ENCODE measurements at regions not wholly inside any gene's neighbourhood (a gene's known extent, or its start where the extent isn't known, plus 50 kb on each side); places are given as distances from the start of the nearest gene placed in this dataset.
A peak's percentile ranks its signal among the peaks of the same experiment; 100 is the strongest.

DNA sequence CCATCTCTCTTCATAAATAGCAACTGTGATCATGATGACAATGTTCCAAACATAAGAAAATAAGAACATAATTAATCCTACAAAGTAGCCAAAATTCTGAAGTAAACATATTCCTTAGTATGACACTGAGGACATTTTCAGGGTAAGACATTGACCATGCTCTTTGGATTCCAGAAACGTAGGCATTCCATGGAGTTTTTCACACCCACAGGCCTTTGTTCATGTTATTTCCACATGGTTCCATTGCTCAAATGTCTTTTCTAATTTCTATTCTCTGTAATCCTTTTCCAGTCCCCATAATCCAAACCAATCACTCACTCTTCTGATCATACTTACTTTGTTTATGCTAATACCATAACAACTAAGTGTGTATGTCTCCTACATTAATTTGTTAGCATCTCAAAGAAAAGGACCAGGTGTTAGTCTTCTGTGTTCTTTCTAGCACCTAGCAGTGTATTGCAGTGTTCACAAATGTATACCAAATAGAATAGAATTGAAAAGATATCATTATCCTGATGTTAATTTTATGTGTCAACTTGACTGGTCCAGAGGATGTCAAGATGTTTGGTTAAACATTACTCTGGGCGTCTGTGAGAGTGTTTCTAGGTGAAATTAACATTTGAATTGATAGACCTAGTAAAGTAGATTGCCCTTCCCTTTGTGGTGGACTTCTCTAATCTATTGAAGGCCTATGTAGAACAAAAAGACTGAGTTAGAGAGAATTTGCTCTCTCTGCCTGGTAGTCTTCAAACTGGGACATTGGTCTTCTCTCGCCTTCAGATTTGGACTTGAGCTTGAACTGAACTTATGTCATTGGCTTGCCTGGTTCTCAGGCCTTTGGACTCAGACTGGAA is 516.6 kb downstream of the PTPRC start:
- no peak for ATAC-seq
- Mint-ChIP-seq H3K36me3 (no peaks in the 10 kb centered on the region), H3K9me3 (no peaks in the 10 kb centered on the region), H3K27ac (no peak overlapping the region)
- no peak for DNase-seq (ENCODE audit: low spot score in 2 of 2)

DNA sequence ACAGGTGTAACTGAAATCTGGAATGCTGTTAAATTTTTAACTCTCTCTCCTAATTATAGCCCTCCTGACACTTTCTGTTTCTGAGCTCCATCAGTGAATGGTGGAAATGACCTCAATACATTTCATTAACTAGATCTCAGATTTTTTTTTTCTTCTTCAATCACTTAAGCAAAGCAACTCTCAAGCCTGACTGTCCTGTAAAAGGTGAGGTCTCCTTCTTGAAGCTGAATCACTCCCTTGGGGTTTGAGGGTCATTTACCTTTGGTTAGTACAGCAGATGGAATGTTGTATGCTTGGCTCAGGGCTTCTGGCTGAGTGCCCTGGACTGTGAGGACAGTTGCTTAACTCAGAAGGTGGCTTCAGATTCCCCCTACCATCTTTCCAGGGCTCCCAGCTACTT is 518.7 kb downstream of the PTPRC start:
- Mint-ChIP-seq H3K36me3 (no peaks in the 10 kb centered on the region), H3K27ac (no peak overlapping the region), H3K9me3 (no peaks in the 10 kb centered on the region)
- DNase-seq (ENCODE audit: low spot score in 2 of 2) = no peak
- no peak for ATAC-seq

DNA sequence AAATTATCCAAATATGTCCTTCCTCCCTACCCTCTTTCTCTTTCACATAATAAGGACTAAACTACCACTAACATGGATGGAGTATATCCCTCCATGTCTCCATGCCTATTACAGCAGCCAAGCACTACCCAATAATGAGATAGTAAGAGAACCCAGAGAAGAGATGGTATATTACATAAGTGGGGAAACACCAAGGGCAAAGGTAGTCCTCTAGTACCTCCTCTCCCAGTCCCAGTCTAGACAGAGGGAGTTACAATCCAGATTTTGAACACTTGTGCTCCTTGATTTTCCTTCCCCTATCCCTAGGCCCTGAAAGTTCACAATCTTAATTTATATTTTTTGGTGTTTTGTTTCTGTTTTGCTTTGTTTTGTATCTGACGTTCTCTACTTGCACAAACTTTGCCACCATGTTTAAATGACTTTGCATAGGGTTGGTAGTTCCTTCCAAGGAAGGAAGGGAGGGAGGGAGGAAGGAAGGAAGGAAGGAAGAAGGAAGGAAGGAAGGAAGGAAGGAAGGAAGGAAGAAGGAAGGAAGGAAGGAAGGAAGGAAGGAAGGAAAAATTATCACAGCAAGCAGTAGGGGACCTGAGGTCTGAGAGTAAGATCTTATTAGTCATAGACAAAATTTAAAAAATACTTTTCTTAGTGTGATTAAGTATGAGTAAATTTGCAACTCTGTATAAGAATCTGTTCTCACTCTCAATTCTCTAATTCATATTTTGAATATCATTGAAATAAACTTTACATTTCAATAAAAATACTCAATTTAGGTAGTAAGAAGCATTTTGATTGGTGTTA is 521.9 kb downstream of the PTPRC start:
- no peak overlapping the region for H3K27ac Mint-ChIP-seq
- ATAC-seq (peak; percentile 50 to 75), DNase-seq (ENCODE audit: low spot score in 2 of 2) (no peak)
- no peaks in the 10 kb centered on the region for H3K36me3 Mint-ChIP-seq
- no peaks in the 10 kb centered on the region for H3K9me3 Mint-ChIP-seq

DNA sequence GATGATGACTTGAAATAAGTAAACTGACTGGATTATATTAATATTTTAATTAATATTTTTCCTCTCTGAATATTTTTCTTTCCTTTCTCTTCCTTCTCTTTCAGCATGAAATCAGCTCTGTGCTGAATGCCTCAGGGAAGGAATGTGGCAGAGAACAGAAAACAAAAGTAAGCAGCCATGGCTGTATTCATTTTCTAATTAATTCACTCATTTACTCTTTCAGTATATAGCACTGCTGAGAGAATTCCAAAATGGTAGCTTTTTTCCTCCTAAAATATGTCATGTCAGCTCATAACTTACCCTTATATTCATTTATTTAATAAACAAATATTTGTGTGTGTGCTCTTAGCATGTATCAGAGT is 522.5 kb downstream of the PTPRC start:
- Mint-ChIP-seq H3K27ac (no peak overlapping the region), H3K36me3 (no peaks in the 10 kb centered on the region), H3K9me3 (no peaks in the 10 kb centered on the region)
- DNase-seq (ENCODE audit: low spot score in 2 of 2) (no peak), ATAC-seq (no peak)

DNA sequence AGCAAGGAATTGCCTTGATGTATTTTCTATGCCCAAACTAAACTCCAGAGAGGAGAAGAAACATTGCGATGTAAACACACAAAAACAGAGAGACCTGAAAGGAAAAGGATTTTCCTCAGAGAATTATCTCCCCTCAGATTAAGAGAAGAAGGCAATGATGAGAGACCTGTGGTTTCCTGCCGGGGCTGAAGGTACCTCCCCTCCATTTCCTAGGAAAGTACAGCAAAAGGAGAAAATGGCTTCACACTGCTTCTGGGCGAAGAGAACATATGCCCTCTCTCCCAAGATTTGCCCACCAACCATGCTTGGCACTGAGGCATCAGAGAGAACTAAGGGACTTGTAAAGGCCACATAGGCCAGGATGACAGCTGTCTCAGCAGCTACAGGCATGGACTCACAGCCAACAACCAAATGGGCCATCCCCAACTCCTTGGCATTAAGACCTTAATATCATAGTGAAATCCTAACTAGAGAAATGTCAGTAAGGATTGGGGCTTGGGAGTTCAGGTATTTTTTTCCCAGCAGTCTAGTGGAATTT is 523.0 kb downstream of the PTPRC start:
- no peak for DNase-seq (ENCODE audit: low spot score in 2 of 2)
- Mint-ChIP-seq H3K36me3 (no peaks in the 10 kb centered on the region), H3K9me3 (no peaks in the 10 kb centered on the region), H3K27ac (no peak overlapping the region)
- peak in 1 of 2 donors; percentile 70 for ATAC-seq

DNA sequence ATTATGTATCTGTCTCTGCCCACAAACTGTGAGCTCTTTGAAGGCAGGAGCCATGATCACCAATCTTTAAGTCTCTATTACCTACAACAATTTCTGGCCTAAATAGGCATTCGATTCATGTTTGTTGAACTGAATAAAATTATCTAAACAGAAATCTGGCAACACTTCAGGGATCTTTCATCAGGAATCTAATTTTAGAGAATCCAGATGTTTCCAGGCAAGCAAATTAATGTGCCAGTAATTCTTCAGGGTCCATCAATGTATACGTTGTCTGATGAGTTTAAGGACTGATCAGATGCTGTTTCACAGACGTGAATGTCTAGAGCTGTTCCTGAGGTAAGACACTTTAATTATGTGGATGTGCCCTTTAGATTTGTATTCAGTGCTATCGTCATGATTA is 524.4 kb downstream of the PTPRC start:
- no peaks in the 10 kb centered on the region for H3K36me3 Mint-ChIP-seq
- H3K27ac Mint-ChIP-seq = no peak overlapping the region
- ATAC-seq = no peak
- H3K9me3 Mint-ChIP-seq = no peaks in the 10 kb centered on the region
- no peak for DNase-seq (ENCODE audit: low spot score in 2 of 2)

DNA sequence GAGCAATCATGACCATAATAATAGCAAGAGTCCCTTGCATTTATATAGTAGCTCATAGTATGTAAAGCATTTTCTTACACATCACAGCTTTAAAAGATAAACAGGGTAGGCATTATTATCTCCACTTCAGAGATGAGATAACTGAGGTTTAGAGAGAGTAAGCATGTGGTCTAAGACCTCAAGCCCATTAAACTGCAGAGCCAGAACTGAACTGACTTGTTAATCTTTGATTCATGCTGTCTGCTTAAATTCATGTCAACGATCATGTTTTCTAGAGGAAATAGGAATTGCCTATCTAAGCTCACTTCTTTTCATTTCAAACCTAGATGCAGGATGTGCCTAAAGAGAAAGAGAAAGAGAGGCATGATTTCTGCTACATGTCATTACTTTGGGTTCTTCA is 524.8 kb downstream of the PTPRC start:
- no peaks in the 10 kb centered on the region for H3K36me3 Mint-ChIP-seq
- no peak for ATAC-seq

DNA sequence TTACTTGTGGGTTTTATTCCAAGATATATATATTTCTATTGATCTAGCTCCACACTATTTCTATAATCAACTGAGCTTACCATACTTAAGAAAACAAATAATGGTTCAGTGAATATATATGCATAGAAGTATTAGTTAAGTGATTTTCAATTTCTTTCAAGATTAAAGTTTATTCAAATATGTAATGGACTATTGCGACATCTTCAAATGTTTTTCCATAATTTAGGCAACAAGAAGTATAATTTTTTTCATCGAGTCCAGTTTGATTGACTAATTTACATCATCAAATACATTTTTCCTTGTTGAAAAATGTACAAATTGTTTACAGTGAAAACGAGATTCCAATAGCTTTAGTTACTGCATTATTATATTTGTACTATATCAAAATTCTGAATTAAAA is 528.6 kb downstream of the PTPRC start:
- H3K9me3 Mint-ChIP-seq = no peaks in the 10 kb centered on the region
- ATAC-seq (no peak), DNase-seq (ENCODE audit: low spot score in 2 of 2) (no peak)
- no peaks in the 10 kb centered on the region for H3K36me3 Mint-ChIP-seq
- no peak overlapping the region for H3K27ac Mint-ChIP-seq

More for the DNA sequence above, 524.8 kb downstream of the PTPRC start:
- Mint-ChIP-seq H3K27ac (no peak overlapping the region), H3K9me3 (no peaks in the 10 kb centered on the region)
- no peak for DNase-seq (ENCODE audit: low spot score in 2 of 2)

DNA sequence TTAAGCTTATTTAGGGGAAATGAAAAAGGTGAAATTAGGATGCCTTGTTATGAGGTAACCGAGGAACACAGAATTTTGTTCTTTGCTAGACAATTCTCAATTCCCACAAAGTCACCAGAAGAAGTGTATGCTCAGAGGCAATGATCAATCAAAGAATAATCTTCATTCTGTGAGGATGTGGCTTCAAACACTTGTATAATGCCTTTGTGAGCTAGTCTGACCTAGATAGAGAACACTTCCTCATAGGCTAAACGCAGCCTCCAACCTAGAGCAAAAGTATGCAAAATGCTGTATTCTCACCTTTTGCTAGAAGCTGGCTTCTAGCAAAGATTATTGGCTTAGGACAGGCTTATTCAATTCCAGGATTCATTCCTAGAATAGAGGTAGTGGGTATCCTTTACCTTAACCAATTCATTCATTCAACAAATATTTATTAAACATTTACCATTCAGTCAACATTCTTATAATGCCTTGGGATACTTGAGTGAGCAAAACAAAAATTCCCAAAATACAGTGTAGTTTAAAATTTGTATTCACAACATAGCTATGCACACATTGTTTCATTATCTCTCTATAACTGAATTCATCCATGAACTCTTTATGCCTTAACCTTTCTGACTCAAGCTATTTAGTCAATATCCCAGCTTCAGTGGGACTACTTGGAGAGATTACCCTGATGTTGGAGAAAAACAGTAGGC is 530.2 kb downstream of the PTPRC start:
- no peak overlapping the region for H3K27ac Mint-ChIP-seq
- ATAC-seq = no peak
- DNase-seq (ENCODE audit: low spot score in 2 of 2) = no peak
- H3K9me3 Mint-ChIP-seq = no peaks in the 10 kb centered on the region
- H3K36me3 Mint-ChIP-seq = no peaks in the 10 kb centered on the region

DNA sequence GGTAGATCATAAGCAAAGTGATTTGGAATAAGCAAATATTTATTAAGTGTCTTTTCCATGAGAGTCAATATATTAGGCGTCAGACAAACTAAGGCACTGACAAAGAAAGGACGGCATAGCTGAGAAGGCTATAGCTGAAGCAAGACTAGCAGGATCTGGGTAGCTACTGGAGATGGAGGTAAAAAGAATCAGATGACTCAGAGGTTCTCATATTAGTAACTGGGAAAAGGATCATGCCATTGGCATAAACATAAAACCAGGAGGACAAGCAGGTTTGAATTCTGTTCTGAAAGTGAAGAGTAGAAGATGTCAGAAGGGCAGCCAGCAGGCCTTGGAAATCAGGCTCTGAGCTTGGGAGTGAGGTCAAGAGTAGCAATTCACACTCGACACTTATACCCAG is 531.9 kb downstream of the PTPRC start:
- no peak overlapping the region for H3K27ac Mint-ChIP-seq
- no peaks in the 10 kb centered on the region for H3K36me3 Mint-ChIP-seq
- ATAC-seq = no peak
- no peak for DNase-seq (ENCODE audit: low spot score in 2 of 2)
- no peaks in the 10 kb centered on the region for H3K9me3 Mint-ChIP-seq

DNA sequence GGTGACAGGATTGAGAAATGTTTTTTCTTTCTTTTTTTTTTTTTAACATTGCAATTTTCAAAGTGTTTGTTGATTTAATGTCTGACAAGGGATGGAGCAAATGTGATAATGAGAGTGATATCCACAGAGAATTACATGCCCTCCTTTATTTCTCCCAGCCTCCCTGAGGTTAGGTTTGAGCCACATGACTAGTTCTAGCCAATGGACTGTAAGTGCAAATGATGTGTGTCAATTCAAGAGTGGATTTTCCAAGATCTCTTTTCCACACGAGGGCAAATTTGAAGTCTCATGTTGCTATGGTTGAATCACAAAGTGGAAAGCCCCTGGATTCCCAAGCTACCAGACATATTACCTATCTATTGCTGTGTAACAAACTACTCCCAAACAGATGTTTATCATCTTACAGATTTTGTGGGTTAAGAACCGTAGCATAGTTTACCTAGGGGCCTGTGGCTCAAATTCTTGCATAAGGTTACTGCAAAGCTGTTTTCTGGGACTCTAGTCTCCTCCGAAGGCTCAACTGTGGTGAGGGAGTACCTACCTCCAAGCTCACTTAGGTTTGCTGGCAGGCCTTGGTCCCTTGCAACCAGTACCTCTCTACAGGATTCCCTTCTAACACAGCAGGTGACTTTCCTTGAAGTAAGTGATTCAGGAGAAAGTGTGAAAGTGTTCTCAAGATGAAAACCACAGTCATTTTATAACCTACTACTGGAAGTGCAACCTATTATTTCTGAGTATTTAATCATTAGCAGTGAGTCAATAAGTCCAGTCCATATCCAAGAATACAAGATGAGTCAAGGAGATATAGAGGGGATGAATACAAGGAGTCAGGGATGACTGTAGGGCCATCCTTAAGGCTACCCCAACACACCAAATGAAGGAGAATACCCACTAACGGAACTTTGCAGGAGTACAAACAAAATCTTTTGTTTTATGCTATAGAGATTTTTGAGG is 533.6 kb downstream of the PTPRC start:
- peak in 1 of 2 donors; percentile 14 for DNase-seq (ENCODE audit: low spot score in 2 of 2)
- H3K9me3 Mint-ChIP-seq = no peaks in the 10 kb centered on the region
- ATAC-seq = peak; percentile 67
- peak overlapping the region; percentile 81 to 90 for H3K27ac Mint-ChIP-seq
- H3K36me3 Mint-ChIP-seq = no peaks in the 10 kb centered on the region

DNA sequence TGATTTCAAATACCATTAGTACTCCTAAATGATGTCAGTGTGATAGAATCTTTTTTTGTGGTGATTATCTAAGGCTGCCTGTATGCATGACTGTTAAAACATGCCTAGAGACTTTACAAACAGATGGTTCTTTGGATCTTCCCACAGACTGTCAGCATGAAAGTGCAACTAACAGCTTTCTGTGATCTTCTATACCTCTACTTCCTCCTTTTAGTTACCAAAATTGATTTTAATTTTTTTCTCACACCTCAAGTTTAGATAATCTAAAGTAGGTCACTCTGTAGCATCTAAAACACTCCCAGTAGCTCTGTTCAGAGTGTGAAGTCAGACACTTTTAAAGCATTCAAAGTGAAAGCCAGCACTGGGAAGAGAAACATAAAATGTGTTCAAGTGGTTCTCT is 534.5 kb downstream of the PTPRC start:
- ATAC-seq (peak; percentile 85 to 91), DNase-seq (ENCODE audit: low spot score in 2 of 2) (no peak)
- H3K27ac Mint-ChIP-seq = peak overlapping the region in 1 of 2 donors; percentile 81
- H3K36me3 Mint-ChIP-seq = no peaks in the 10 kb centered on the region
- H3K9me3 Mint-ChIP-seq = no peaks in the 10 kb centered on the region

DNA sequence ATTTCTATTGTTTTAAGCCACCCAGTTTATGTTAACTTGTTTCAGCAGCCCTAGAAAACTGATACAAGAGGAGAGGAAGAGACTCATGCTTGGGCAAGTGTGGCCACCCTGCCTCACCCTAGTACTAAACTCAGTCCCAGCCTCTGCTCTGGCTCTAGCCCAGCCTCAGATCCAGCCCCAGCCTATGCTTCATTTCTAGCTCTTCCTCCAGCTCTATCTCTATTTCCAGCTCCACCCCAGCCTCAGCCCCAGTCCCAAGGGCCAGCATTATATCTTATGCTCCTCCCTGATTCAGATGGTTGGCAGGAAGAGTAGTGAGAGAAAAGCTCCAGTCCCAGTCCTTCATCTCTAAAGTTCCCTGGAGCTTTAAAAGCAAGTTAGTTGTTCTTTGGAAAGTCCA is 535.5 kb downstream of the PTPRC start:
- DNase-seq (ENCODE audit: low spot score in 2 of 2) (no peak), ATAC-seq (no peak)
- H3K9me3 Mint-ChIP-seq = no peaks in the 10 kb centered on the region
- no peak overlapping the region for H3K27ac Mint-ChIP-seq
- H3K36me3 Mint-ChIP-seq = no peaks in the 10 kb centered on the region

DNA sequence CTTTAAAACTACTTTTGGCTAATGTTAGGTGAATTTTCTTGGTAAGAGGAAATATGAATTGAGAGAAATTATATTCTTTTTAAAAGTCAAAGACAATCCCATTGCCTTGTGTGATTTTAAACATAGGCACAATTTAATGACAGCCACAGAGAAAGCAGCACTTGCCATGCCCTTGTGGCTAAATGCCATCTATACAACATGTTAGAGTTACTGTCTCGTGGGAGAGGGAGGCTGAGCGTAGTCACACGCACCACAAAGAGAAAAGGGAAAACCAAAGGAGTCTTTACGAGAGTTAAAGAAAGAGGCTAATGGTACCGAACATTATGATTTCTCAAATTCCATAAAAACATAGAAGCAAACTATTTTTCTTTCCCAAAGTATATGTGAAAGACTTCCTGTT is 537.9 kb downstream of the PTPRC start:
- Mint-ChIP-seq H3K27ac (no peak overlapping the region), H3K36me3 (no peaks in the 10 kb centered on the region), H3K9me3 (no peaks in the 10 kb centered on the region)
- no peak for DNase-seq (ENCODE audit: low spot score in 2 of 2)
- no peak for ATAC-seq

DNA sequence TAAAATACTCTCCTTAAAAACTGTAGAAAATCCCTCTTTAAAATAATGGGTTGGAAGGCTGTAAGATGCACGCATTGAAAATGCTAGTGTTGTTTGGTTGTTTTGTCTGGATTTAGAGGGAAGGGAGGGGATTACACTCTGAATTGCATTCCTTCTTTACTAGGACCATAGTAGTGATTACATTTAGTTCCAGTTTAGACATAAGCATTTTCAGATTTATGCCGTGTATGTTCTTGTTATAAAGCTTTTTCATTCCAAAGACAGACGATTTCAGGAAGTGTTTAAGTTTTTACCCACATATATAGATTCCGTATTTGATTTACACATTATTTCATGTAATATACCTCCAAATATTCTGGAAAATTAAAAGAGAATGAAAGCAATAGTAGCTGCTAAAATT is 538.4 kb downstream of the PTPRC start:
- Mint-ChIP-seq H3K36me3 (no peaks in the 10 kb centered on the region), H3K27ac (no peak overlapping the region), H3K9me3 (no peaks in the 10 kb centered on the region)
- ATAC-seq (no peak), DNase-seq (ENCODE audit: low spot score in 2 of 2) (no peak)

DNA sequence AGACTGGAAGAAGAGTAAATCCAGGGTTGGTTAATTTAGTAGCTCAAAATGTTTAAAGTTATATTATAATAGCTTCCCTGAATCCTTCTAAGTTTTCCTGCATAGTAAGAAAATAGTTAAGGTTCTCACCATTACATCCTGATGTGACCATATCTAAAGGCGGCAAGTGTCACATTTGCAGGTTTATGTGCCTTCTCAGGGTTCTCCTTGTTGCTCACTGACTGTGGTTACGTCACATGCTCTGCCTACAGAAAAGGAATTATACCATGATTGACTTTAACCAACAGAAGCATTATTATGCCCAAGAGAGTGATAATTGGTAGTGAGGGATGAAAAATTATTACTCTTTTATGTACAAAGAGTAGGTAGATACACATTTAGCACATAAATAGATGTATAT is 539.8 kb downstream of the PTPRC start:
- Mint-ChIP-seq H3K36me3 (no peaks in the 10 kb centered on the region), H3K9me3 (no peaks in the 10 kb centered on the region), H3K27ac (no peak overlapping the region)
- ATAC-seq (no peak), DNase-seq (ENCODE audit: low spot score in 2 of 2) (no peak)

Data from activated naive CD4-positive, alpha-beta T cell treated with anti-CD3 and anti-CD28 coated beads, Interleukin-2, amount 50 U/mL, for 72 hours (primary cell).